ENCODE measurements at regions not wholly inside any gene's neighbourhood (a gene's known extent, or its start where the extent isn't known, plus 50 kb on each side); places are given as distances from the start of the nearest gene placed in this dataset.

GRCh38 chr7:96770758-96771157 is 61.1 kb upstream of the SEM1 start:
- Histone ChIP-seq H3K4me2 (no peak overlapping the region), H3K27ac (no peak overlapping the region), H3K79me2 (no peaks in the 10 kb centered on the region), H4K20me1 (ENCODE audit: insufficient read depth, poor library complexity, severe bottlenecking) (no peaks in the 10 kb centered on the region), H3K9me3 (ENCODE audit: low read depth) (no peaks in the 10 kb centered on the region), H3K36me3 (replicated peaks; ENCODE audit: insufficient read depth, low read depth) (no peaks in the 10 kb centered on the region), H3K4me3 (no peak overlapping the region), H3K9me2 (replicated peaks; ENCODE audit: insufficient read depth) (no peaks in the 10 kb centered on the region), H3K27me3 (peaks cover 3% of the 10 kb centered on the region), H2AFZ (no peak overlapping the region), H3K4me1 (ENCODE audit: insufficient read depth) (no peaks in the 10 kb centered on the region)
- TF ChIP-seq EZH2 (IDR thresholded peaks at IDR 0.05; ENCODE audit: borderline replicate concordance) (no peak), EZH2phosphoT487 (IDR thresholded peaks at IDR 0.05; ENCODE audit: low read depth, severe bottlenecking, unreplicated experiment) (no peak), CTCF (IDR thresholded peaks at IDR 0.05; ENCODE audit: poor library complexity) (no peak)
- 71% methylated on average over 5 of the region's 5 CpGs for WGBS (ENCODE audit: low lambda C conversion rate, missing lambda C conversion rate)
- DNase-seq (ENCODE audit: low spot score), result no peak

- TF ChIP-seq EZH2 (IDR thresholded peaks at IDR 0.05; ENCODE audit: borderline replicate concordance) (no peak), EZH2phosphoT487 (IDR thresholded peaks at IDR 0.05; ENCODE audit: low read depth, severe bottlenecking, unreplicated experiment) (no peak), CTCF (IDR thresholded peaks at IDR 0.05; ENCODE audit: poor library complexity) (no peak)
Observed at GRCh38 chr7:96772139-96772694, 62.6 kb upstream of the SEM1 start.

GRCh38 chr7:96773483-96773882 is 63.8 kb upstream of the SEM1 start:
- WGBS (ENCODE audit: low lambda C conversion rate, missing lambda C conversion rate), result 70% methylated on average over 1 of the region's 1 CpG
- Histone ChIP-seq H3K4me1 (ENCODE audit: insufficient read depth) (no peaks in the 10 kb centered on the region), H3K27ac (no peak overlapping the region), H3K9me3 (ENCODE audit: low read depth) (no peaks in the 10 kb centered on the region), H3K4me2 (no peak overlapping the region), H3K36me3 (replicated peaks; ENCODE audit: insufficient read depth, low read depth) (no peaks in the 10 kb centered on the region), H3K27me3 (peaks cover 3% of the 10 kb centered on the region), H2AFZ (no peak overlapping the region), H3K4me3 (no peak overlapping the region), H3K79me2 (no peaks in the 10 kb centered on the region), H4K20me1 (ENCODE audit: insufficient read depth, poor library complexity, severe bottlenecking) (no peaks in the 10 kb centered on the region), H3K9me2 (replicated peaks; ENCODE audit: insufficient read depth) (no peaks in the 10 kb centered on the region)
- no peak for TF ChIP-seq EZH2phosphoT487 (IDR thresholded peaks at IDR 0.05; ENCODE audit: low read depth, severe bottlenecking, unreplicated experiment)
- TF ChIP-seq EZH2 (IDR thresholded peaks at IDR 0.05; ENCODE audit: borderline replicate concordance), result no peak
- no peak for TF ChIP-seq CTCF (IDR thresholded peaks at IDR 0.05; ENCODE audit: poor library complexity)
- no peak for DNase-seq (ENCODE audit: low spot score)

More at GRCh38 chr7:96772139-96772694, 62.6 kb upstream of the SEM1 start:
- Histone ChIP-seq H4K20me1 (ENCODE audit: insufficient read depth, poor library complexity, severe bottlenecking) (no peaks in the 10 kb centered on the region), H3K27me3 (peaks cover 3% of the 10 kb centered on the region), H2AFZ (no peak overlapping the region), H3K36me3 (replicated peaks; ENCODE audit: insufficient read depth, low read depth) (no peaks in the 10 kb centered on the region), H3K79me2 (no peaks in the 10 kb centered on the region), H3K27ac (no peak overlapping the region), H3K4me1 (ENCODE audit: insufficient read depth) (no peaks in the 10 kb centered on the region), H3K4me3 (no peak overlapping the region), H3K9me2 (replicated peaks; ENCODE audit: insufficient read depth) (no peaks in the 10 kb centered on the region), H3K9me3 (ENCODE audit: low read depth) (no peaks in the 10 kb centered on the region), H3K4me2 (no peak overlapping the region)
- WGBS (ENCODE audit: low lambda C conversion rate, missing lambda C conversion rate), result 75% methylated on average over 6 of the region's 6 CpGs
- DNase-seq (ENCODE audit: low spot score), result no peak

All from hepatocyte (in vitro differentiated cells).